GM23338 (cell line): ENCODE measurements at regions not wholly inside any gene's neighbourhood (a gene's known extent, or its start where the extent isn't known, plus 50 kb on each side); places are given as distances from the start of the nearest gene placed in this dataset.

Experiments used
- CREB1 ChIP-seq: fragments of 250-450 bp; sonication (Bioruptor Pico); IDR thresholded peaks from 2 replicates; pipeline ENCODE4 v1.5.0; 2020; ENCODE audit warnings: low read depth, mild to moderate bottlenecking, moderate library complexity
- ETS1 ChIP-seq: IDR thresholded peaks from 2 replicates; pipeline ENCODE4 v1.6.1; 2016; ENCODE audit warnings: antibody characterized with exemption
- EZH2 ChIP-seq: fragments of 200-600 bp; sonication (generic); IDR thresholded peaks from one replicate; pipeline ENCODE4 v1.8.0; 2017; ENCODE audit warnings: antibody characterized with exemption, mild to moderate bottlenecking, low read depth; ENCODE audit not compliant: unreplicated experiment
- EZH2phosphoT487 ChIP-seq: fragments of 200-600 bp; sonication (generic); IDR thresholded peaks from one replicate; pipeline ENCODE4 v1.8.1; 2018; ENCODE audit warnings: antibody characterized with exemption; ENCODE audit not compliant: unreplicated experiment
- JUNB ChIP-seq: IDR thresholded peaks from one replicate; pipeline ENCODE4 v1.6.1; 2016; ENCODE audit warnings: antibody characterized with exemption; ENCODE audit not compliant: unreplicated experiment
- POLR2AphosphoS5 ChIP-seq: IDR thresholded peaks from 2 replicates; pipeline ENCODE4 v1.6.1; 2016; ENCODE audit warnings: antibody characterized with exemption, low read depth
- REST ChIP-seq: IDR thresholded peaks from one replicate; pipeline ENCODE4 v1.6.1; 2018; ENCODE audit warnings: antibody characterized with exemption; ENCODE audit not compliant: unreplicated experiment
- ZNF114 ChIP-seq: fragments of 250-450 bp; sonication (Bioruptor Pico); IDR thresholded peaks from 2 replicates; pipeline ENCODE4 v1.5.0; 2020; ENCODE audit warnings: mild to moderate bottlenecking, moderate library complexity
- ZNF331 ChIP-seq: fragments of 250-450 bp; sonication (Bioruptor Pico); IDR thresholded peaks from 2 replicates; pipeline ENCODE4 v1.5.0; 2020; ENCODE audit warnings: low read depth, mild to moderate bottlenecking, moderate library complexity
- TF ChIP-seq, protein P1 (sequence below), 2 experiments: fragments of 200-600 bp in 1 of 2; sonication (generic) in 1 of 2; conservative IDR thresholded peaks; 2 replicates each; pipeline versions ENCODE4 v1.5.1 to v1.6.1; 2016 to 2017; ENCODE audit warnings: antibody characterized with exemption in 2 of 2, low read depth in 2 of 2, mild to moderate bottlenecking in 2 of 2, moderate library complexity in 1 of 2

- TF ChIP-seq, protein P1, sequence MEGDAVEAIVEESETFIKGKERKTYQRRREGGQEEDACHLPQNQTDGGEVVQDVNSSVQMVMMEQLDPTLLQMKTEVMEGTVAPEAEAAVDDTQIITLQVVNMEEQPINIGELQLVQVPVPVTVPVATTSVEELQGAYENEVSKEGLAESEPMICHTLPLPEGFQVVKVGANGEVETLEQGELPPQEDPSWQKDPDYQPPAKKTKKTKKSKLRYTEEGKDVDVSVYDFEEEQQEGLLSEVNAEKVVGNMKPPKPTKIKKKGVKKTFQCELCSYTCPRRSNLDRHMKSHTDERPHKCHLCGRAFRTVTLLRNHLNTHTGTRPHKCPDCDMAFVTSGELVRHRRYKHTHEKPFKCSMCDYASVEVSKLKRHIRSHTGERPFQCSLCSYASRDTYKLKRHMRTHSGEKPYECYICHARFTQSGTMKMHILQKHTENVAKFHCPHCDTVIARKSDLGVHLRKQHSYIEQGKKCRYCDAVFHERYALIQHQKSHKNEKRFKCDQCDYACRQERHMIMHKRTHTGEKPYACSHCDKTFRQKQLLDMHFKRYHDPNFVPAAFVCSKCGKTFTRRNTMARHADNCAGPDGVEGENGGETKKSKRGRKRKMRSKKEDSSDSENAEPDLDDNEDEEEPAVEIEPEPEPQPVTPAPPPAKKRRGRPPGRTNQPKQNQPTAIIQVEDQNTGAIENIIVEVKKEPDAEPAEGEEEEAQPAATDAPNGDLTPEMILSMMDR (conservative IDR thresholded peaks at IDR 0.05; ENCODE audit: low read depth in 2 of 2), result no peak
- TF ChIP-seq CREB1 (CRISPR knock-in tag) (no peak), EZH2 (no peak), REST (no peak), POLR2AphosphoS5 (no peak), EZH2phosphoT487 (no peak), ZNF114 (no peak), ETS1 (no peak), JUNB (no peak), ZNF331 (no peak)
Measured at GRCh38 chr2:5846881-5847280, 154.7 kb downstream of the SOX11 start.
